ENCODE measurements at regions not wholly inside any gene's neighbourhood (a gene's known extent, or its start where the extent isn't known, plus 50 kb on each side); places are given as distances from the start of the nearest gene placed in this dataset.

- no peak for TF ChIP-seq ZBTB33 (IDR thresholded peaks at IDR 0.05)
- TF ChIP-seq TAF1 (conservative IDR thresholded peaks at IDR 0.05), result no peak
- TF ChIP-seq CTCF (IDR thresholded peaks at IDR 0.05; ENCODE audit: low read depth, low read length, missing input control), result no peak
Observed at GRCh38 chr10:61188691-61189090, 244.7 kb upstream of the RHOBTB1 start (continued).

DNA sequence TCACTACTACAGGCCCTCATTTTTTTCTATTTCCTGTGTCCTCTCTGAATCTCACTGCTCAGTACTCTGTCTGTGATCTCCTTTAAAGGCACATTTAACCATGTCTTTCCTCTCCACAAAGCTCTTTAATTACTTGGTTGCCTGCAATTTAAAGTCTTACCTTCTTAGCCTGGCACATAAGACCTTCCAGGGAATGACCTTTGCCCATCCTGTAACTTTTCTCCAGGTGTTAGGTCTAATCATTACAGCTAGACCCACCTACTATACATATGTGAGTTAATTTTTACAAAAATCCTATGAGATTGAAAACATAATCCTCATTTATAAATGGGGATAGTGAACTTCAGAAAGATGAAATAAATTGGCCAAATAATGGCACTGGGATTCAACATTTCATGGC, 244.1 kb upstream of the RHOBTB1 start:
- DNase-seq (ENCODE audit: low spot score), result no peak
- Histone ChIP-seq H3K36me3 (ENCODE audit: control insufficient read depth in 4 of 4, insufficient read depth in 3 of 4, low read depth in 1 of 4, low read length in 3 of 4) (no peaks in the 10 kb centered on the region), H3K27me3 (ENCODE audit: control insufficient read depth in 4 of 4, insufficient read depth in 4 of 4, low read length in 3 of 4) (no peaks in the 10 kb centered on the region), H3K9me3 (ENCODE audit: control insufficient read depth in 4 of 4, low read length in 3 of 4) (peaks cover 0 to 5% (median under 1%) of the 10 kb centered on the region in 4 donors), H3K4me3 (ENCODE audit: low read depth in 1 of 3, low read length in 3 of 3) (no peak overlapping the region), H3K9ac (ENCODE audit: low read depth in 1 of 2, low read length in 2 of 2) (no peak overlapping the region), H3K27ac (ENCODE audit: low read depth in 1 of 2, low read length in 2 of 2) (no peak overlapping the region), H3K4me1 (ENCODE audit: control insufficient read depth in 4 of 4, insufficient read depth in 4 of 4, low read length in 3 of 4) (no peaks in the 10 kb centered on the region)
- no peak for TF ChIP-seq HNF4A (conservative IDR thresholded peaks at IDR 0.05)
- TF ChIP-seq CTCF (IDR thresholded peaks at IDR 0.05; ENCODE audit: low read depth, low read length, missing input control), result no peak
- TF ChIP-seq RAD21 (IDR thresholded peaks at IDR 0.05), result no peak
- no peak for TF ChIP-seq RXRA (IDR thresholded peaks at IDR 0.05)
- no peak for TF ChIP-seq FOXA2 (IDR thresholded peaks at IDR 0.05)
- TF ChIP-seq EGR1 (IDR thresholded peaks at IDR 0.05; ENCODE audit: low read depth in 2 of 2), result no peak
- TF ChIP-seq, protein P1, sequence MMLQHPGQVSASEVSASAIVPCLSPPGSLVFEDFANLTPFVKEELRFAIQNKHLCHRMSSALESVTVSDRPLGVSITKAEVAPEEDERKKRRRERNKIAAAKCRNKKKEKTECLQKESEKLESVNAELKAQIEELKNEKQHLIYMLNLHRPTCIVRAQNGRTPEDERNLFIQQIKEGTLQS (IDR thresholded peaks at IDR 0.05), result no peak
- no peak for TF ChIP-seq GABPA (IDR thresholded peaks at IDR 0.05 in 1 of 2, conservative IDR thresholded peaks at IDR 0.05 in 1 of 2)
- no peak for TF ChIP-seq MAX (IDR thresholded peaks at IDR 0.05)
- no peak for TF ChIP-seq REST (IDR thresholded peaks at IDR 0.05)
- TF ChIP-seq ZBTB33 (IDR thresholded peaks at IDR 0.05), result no peak
- TF ChIP-seq JUND (IDR thresholded peaks at IDR 0.05), result no peak
- no peak for TF ChIP-seq NR2F2 (IDR thresholded peaks at IDR 0.05)
- no peak for TF ChIP-seq SP1 (IDR thresholded peaks at IDR 0.05)

Measured in liver (tissue), 7 donors.